AG04450 (cell line): ENCODE measurements at regions not wholly inside any gene's neighbourhood (a gene's known extent, or its start where the extent isn't known, plus 50 kb on each side); places are given as distances from the start of the nearest gene placed in this dataset.

Source experiments
- CTCF ChIA-PET: fragments of 300-600, 350-600 bp; formaldehyde crosslinking; extraction: SDS; loops from one replicate; lab custom pipeline; 2022; ENCODE audit warnings: antibody characterized with exemption, inconsistent platforms; lab: Charles Lee
- POLR2A ChIA-PET: fragments of 350-600 bp; formaldehyde crosslinking; extraction: SDS; loops from one replicate; lab custom pipeline; 2021; ENCODE audit warnings: antibody characterized with exemption, inconsistent platforms; lab: Yijun Ruan, JAX
- DNase-seq: peaks from one replicate; pipeline ENCODE4 v3.0.0-alpha.2; 2011; ENCODE audit warnings: low read depth, low spot score
- H3K27ac ChIP-seq: one replicate; pipeline ENCODE4 v1.5.1; 2012; ENCODE audit warnings: low read depth, low read length, control low read depth
- H3K27me3 ChIP-seq: one replicate; pipeline ENCODE4 v1.6.0; 2012; ENCODE audit warnings: low read length; ENCODE audit not compliant: control insufficient read depth, insufficient read depth
- H3K4me3 ChIP-seq: 2 replicates; pipeline ENCODE4 v1.5.1; 2011; ENCODE audit warnings: mild to moderate bottlenecking, low read depth, low read length, control low read depth
- H3K9me3 ChIP-seq: 2 replicates; pipeline ENCODE4 v1.5.1; 2012; ENCODE audit warnings: low read length; ENCODE audit not compliant: control insufficient read depth, insufficient read depth
- TF ChIP-seq, protein P1 (sequence below): IDR thresholded peaks from 2 replicates; pipeline ENCODE4 v1.5.1; 2011; ENCODE audit warnings: low read depth, low read length, control low read depth, inconsistent platforms

DNA sequence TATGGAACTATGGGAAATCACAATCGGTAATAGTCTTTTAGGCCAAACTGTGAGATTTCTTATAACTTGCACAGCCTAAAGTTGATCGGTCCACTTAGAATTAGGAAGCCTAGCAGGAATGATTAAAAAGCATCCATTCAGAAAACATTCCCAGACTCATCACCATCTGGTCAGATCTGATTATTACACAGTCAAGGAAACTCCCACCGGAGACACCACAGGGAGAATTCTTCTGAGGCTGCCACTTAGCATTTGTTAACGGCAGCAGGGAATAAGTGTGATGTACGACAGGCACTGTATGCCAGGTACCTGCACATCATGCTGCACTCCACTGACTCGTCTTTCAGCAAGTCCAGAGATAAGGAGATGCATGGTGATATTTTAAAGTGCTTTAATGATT lies 227.6 kb upstream of the STEAP1 start:
- no peak overlapping the region for H3K4me3 ChIP-seq
- H3K27ac ChIP-seq: no peak overlapping the region
- DNase-seq: no peak
- no peaks in the 10 kb centered on the region for H3K27me3 ChIP-seq
- ChIA-PET POLR2A (no interaction called here), CTCF (no interaction called here)
- TF ChIP-seq, protein P1, sequence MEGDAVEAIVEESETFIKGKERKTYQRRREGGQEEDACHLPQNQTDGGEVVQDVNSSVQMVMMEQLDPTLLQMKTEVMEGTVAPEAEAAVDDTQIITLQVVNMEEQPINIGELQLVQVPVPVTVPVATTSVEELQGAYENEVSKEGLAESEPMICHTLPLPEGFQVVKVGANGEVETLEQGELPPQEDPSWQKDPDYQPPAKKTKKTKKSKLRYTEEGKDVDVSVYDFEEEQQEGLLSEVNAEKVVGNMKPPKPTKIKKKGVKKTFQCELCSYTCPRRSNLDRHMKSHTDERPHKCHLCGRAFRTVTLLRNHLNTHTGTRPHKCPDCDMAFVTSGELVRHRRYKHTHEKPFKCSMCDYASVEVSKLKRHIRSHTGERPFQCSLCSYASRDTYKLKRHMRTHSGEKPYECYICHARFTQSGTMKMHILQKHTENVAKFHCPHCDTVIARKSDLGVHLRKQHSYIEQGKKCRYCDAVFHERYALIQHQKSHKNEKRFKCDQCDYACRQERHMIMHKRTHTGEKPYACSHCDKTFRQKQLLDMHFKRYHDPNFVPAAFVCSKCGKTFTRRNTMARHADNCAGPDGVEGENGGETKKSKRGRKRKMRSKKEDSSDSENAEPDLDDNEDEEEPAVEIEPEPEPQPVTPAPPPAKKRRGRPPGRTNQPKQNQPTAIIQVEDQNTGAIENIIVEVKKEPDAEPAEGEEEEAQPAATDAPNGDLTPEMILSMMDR: no peak
- H3K9me3 ChIP-seq: peaks cover 2% of the 10 kb centered on the region; the same call in 1 of the 2 replicates

DNA sequence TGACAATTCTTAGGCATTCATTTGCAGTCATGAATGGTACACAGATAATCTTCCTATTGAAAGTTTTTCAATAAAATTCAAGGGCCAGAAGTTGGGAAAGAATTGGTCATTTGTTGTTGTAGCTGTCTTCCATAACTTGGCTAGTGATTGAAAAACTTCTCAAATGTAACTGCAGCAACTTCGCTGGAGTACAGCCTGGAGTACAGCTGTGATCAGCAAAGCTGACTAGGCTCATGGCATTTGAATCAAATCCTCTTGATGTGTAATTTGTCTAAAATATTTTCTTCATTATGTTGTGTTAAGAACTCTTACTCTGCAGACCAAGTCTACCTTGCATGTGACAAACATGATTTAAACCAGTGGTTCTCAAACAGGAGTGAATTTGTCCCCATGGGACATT lies 226.5 kb upstream of the STEAP1 start:
- TF ChIP-seq, protein P1: no peak
- no peaks in the 10 kb centered on the region for H3K9me3 ChIP-seq
- no peaks in the 10 kb centered on the region for H3K27me3 ChIP-seq
- ChIA-PET CTCF (no interaction called here), POLR2A (no interaction called here)
- H3K27ac ChIP-seq: no peak overlapping the region
- DNase-seq: no peak
- no peak overlapping the region for H3K4me3 ChIP-seq

DNA sequence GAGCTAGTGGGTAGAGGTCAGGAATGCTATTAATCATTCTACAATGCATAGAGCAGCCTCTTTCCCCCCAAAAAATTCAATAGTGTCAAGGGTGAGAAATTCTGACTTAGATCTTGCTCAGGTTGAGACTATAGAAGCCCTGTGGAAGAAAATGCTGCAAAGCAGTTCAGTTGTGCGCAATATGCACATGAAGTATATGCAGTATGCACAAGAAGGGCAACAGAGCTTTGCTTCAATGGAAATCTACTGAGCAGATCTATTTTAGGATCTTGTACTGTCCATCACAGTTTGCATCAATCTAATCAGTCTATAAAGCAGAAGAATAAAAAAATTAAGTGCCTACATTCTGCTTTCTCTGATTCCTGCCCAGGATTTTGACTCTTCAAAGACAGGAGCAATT lies 225.8 kb upstream of the STEAP1 start:
- Histone ChIP-seq H3K27ac (no peak overlapping the region), H3K9me3 (no peaks in the 10 kb centered on the region), H3K4me3 (no peak overlapping the region), H3K27me3 (no peaks in the 10 kb centered on the region)
- POLR2A ChIA-PET: no interaction called here
- CTCF ChIA-PET: no interaction called here
- TF ChIP-seq, protein P1: no peak
- DNase-seq: no peak

DNA sequence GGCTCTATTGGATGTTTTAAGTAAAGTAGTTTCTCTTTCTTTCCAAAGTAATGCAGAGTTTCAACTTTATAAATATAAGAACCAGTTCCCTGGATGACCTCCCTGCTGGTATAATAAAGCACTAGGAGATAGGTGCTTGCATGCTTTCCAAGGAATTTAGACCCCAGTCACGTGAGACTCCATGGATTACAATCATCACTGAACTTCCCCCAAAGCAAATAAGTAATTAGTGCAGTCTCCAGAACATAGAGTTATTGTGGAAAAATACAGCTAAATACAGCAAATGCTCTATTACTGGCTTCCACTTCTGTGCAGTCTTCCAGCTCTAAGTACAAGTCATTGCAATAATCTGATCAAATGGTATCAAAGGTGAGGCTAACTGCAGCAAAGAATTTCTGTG lies 220.2 kb upstream of the STEAP1 start:
- POLR2A ChIA-PET: no interaction called here
- CTCF ChIA-PET: no interaction called here
- TF ChIP-seq, protein P1: no peak

DNA sequence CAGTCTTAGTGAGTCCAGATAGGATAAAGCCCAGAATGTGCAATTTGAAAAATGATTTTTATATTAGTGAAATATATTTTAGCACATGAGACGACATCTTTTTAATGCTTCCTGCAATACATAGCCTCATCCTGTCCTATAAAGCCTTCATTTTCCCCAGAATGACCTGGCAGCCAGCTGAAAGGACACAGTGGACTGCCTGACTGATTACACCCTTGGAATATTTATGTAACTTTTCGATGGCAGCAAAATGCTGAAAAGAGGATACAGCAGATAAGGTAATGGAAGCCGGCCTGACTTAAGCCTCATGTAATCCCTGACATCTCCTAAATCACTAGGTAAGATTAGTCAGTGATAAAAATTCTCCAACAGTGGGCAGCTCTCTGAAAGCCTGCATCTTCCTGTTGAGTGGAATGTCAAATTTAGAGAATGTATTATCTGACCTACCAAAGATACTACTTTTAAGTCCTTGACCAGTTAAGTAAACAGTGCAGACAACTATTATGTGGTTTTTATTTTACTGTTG lies 210.7 kb upstream of the STEAP1 start:
- no peak overlapping the region for H3K27ac ChIP-seq
- DNase-seq: no peak
- CTCF ChIA-PET: no interaction called here
- POLR2A ChIA-PET: no interaction called here
- H3K4me3 ChIP-seq: no peak overlapping the region
- TF ChIP-seq, protein P1: no peak
- no peaks in the 10 kb centered on the region for H3K27me3 ChIP-seq
- H3K9me3 ChIP-seq: no peaks in the 10 kb centered on the region

More for the DNA sequence above, 220.2 kb upstream of the STEAP1 start:
- DNase-seq: no peak
- no peaks in the 10 kb centered on the region for H3K27me3 ChIP-seq
- no peak overlapping the region for H3K27ac ChIP-seq
- no peak overlapping the region for H3K4me3 ChIP-seq
- peaks cover 3% of the 10 kb centered on the region; the same call in 1 of the 2 replicates for H3K9me3 ChIP-seq
